Activated T-cell treated with anti-CD3 and anti-CD28 coated beads for 4 hours (primary cell): ENCODE measurements at regions not wholly inside any gene's neighbourhood (a gene's known extent, or its start where the extent isn't known, plus 50 kb on each side); places are given as distances from the start of the nearest gene placed in this dataset.

ENCODE experiments used
- DNase-seq: peaks from one replicate; pipeline ENCODE4 v3.0.0-alpha.2; 2020

DNA sequence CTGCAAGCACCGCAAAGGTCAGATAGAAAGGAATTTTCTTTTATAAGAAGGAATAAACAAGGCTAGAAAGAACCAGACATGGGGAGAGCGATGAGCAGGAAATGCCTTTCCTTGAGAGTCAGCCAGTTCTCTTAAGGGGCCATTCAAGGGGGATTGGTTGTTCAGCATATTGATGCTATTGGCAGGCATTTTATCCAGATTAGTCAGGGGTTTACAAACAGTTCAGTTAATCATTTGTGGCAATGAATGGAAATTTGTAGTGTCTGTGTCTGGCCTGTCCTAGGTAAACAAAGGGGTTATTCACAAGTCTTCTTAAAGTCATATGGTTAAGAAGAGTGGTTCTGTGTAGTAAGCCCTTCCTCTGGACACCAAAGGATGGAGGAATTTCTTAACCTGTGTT is 184.7 kb upstream of the FRMPD4 start:
- no peak for DNase-seq

DNA sequence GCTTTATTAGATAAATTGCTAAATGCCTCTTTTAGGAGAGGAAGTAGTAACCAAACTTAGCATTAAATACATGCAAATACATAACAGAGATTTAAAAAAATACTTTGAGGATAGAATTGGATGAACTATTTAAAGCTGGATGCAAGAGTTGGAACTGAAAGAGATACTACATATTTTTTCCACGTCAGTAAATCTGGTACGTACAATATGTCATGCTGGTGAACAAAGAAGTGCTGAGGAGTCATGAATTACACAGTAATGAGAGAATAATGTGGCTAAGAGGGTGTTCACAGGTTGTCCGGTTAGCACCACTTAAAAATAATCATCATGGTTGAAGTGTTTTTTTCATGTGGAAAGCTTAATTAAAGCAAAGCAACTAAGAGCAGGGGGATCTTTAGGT is 184.1 kb upstream of the FRMPD4 start:
- DNase-seq = no peak

DNA sequence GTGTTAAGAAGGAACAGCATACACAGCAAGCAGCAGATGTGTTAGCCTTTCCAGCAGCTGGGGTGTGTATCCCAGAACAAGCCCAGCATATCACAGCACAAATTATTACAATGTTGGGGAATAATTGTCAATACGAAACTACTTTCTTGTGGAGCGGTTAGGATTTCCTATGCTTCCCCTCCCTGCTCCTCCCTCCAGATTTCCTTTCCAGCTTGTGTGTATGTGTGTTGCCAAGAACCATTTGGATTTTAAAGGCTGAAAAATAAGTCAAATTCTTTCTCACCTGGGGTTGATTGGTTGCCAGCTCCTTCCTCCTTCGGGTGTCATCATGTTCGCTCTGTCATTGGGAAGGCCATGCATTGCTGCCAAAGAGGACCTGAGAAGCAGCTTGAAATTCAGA is 178.2 kb upstream of the FRMPD4 start:
- DNase-seq = no peak

DNA sequence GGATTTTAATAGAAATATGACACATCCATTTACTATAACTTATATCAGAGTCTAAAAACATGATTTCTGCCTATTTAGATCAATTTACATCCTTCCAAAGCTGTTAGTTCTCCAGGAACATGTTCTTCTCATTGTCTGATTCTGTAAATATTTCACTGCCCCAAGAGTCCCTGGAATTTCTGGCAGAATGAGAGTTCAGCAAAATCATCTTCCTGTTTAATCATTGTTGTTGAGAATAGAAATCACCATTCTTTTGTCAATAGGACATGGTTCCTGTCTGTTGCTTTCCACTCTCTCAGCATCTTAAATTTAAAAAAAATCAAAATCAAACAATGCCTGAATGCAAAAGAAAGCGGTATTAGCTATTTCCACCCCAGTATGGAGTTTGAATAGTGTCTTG is 172.8 kb upstream of the FRMPD4 start:
- no peak for DNase-seq

DNA sequence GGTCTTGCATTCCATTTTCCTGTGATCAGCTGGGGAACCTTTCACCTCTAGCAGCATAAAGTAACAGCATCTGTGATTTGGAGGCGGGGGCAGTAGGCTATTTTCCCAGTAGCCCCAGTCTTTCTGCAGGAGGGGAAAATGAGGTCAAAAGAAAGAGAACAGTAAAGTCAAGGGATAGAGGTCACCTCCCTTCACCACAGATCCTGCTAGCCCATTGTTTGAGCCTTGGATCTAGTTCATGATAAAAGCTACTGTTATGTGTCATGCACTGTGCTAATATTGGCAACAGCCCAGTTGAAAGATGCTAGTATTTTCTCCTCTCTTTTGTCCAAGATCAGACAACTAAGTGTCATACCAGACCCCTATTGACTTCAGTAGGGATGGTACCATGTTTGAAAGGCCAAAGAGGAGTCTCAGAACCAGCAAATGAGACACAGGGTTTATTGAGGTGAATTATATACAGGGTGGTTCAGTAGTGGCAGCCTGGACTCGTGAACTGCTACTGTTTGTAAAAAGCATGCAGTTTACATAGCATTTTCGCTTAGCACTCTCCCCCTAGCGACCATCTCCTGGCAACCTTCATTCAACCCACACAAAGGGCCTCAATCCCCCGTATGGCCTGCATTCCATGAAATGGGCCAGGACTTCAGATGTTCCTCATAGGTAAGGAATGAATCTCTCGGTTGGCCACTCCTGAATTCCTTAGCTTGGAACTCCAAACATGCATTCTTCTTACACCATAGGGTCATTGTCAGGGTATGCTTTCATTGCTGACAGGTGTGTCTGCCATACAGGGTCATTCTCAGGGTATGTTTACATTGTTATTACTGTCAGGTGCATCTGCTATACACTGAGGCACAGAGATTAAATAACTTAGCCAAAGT is 170.0 kb upstream of the FRMPD4 start:
- DNase-seq = no peak

DNA sequence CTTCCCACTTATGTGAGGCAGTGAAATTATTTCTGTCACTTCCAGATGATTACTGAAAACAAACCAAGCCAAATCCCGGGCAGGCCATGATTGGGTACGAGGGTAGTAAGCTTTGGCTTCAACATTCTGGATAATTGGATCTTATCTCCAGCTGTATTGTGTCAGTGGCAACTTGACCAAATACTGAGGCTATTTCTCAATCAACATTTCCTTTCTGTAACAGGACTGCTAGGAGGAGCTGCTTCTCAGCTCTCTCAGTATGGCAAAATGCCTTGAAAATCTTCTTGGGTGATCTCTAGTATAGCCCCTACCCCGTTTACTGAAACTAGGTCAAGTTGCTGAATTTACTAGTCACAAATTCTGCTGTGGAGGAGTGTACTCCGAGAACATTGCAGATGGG is 169.3 kb upstream of the FRMPD4 start:
- no peak for DNase-seq

DNA sequence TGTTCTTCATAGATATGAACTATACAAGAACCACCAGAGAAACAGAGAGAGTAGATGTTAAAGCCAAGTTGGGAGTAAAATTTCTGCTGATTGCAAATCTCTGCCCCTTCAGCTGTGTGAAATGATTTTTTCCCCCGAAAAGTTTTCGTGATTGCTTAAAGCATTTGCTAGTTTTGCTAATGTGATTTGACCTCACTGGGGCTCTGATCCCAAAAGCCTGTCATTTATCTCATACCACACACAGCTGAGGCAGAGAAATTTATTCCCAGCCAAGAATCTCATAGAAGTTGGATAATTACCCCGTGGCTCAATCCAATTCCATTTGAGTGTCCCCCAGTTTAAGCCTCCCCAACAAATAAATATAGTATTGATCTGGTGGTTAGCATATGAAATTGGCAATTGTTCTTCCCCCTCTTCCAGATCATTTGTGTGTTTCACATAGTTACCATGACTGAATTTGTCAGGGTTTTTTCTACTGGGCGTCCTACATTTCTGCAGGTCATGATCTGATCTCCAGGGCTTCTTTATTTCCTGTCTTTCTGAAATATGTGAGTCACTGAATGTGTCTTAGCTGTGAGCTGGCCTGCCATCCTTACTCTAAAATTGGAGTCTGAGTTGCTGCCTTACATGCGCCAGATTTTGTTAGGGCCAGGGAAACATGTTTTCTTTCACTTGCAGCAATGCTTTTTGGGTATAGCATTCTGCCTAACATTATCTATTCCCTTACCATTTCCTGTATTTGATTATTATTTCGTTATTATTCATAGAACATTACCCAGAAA is 167.5 kb upstream of the FRMPD4 start:
- DNase-seq = no peak

DNA sequence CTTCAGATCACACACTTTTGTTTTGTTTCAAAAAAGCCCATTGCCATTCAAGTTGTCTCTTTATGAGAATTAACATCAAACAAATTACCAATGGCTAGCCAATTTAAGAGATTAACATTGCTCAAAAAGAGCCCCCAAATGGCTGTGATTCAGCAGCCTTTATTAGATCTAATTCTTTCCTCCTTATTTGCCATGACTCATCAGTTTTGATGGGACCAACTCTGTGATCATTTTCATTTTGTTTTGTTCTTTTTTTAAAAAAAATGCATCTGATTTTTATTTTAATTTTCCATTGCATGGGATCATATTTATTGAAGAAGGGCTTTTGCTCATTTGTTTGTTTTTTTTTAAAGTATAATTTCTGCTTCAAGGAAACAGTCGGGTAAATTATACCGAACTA is 161.6 kb upstream of the FRMPD4 start:
- DNase-seq = no peak

- DNase-seq = no peak
Observed at GRCh38 chrX:11992271-11992670, 146.0 kb upstream of the FRMPD4 start.

DNA sequence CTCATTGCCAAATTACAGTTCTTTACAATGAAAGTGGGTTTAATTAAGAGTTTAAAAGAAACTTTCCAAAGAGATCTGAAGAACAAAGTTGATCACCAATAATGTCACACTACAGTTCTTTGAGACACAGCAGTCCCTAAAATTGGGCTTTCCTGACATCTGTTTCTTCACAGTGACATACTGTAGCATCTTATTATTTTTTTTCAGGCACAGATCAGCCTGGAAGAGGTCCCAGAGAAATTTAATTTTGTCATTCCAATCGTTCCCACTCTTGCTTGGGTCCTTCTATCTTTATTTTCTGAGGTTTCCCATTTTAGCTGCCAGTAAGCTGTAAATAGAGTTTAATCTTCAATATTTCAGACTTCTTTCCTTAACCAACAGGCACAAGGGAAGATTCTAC is 143.1 kb upstream of the FRMPD4 start:
- DNase-seq = no peak

DNA sequence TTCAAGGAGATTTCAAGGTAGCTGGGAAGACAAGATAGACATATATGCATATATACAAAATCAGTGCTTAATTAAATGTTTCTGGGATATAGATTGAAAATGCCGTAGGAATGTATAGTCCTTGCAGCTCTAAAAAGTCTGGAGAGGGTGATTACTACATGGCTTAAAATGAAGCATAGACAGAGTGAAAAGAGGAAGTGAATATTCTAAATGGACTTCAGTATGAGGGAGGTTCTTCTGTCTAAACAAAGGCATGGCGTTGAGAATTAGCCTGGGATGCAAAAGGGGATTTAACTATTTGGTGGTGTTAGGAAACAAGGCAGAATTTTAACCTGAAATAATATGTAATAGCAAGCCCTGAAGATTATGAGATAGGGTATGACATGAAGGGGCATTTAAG is 141.5 kb upstream of the FRMPD4 start:
- DNase-seq = no peak

DNA sequence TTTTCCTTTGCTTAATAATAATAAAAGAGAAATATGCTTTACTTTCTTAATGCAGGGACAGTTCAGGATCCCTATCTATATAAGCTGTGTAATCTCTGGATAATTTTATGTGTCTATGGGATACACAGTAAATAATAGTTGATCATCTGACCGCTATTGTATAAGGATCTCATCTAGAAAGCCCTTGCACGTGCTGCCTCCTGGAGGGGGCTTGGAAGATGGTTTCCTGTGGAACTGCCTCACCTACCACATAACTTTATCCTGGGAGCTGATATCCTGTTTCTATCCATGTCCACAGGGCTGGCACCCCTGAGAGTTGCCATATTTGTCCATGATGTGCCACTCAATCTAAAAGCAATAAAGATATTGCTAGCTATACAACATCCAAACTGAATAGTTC is 139.3 kb upstream of the FRMPD4 start:
- no peak for DNase-seq

DNA sequence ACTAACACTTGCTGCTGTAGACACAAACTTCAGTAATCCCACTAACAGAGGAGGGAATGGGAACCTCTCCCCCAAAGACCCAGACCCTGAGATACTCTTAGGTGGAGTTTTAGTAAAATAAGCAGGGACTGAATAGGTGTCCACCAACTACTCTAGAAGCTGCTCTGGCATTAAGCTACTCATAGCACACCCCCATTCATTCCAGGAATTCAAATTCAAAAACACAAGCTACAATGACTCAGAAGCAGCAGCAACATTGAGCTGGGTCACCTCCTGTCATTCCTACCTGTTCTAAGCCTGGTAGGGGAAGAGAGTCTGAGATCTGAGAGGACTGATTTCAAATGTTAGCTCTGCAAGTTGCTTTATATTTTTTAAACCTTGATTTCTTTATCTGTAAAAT is 135.4 kb upstream of the FRMPD4 start:
- DNase-seq = no peak

DNA sequence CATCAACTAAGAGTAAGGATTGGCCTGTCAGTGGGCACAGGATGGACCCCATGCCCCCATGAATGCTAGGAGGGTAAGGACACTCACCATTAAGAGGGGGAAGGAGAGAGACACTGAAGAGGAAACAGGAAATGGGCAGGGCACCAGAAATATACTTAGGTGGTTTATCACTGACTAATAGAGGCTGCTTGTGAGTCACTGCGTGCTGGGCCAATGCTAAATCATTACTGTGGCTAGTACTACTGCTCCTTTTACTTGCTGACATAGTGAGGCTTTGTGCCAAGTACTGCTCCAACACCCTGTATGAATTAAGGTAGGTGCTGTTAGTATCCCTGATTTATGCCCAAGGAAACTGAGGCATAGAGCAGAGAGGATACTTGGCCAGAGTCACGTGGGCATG is 130.4 kb upstream of the FRMPD4 start:
- no peak for DNase-seq

- DNase-seq = no peak
Observed at GRCh38 chrX:12010436-12010835, 127.8 kb upstream of the FRMPD4 start.

DNA sequence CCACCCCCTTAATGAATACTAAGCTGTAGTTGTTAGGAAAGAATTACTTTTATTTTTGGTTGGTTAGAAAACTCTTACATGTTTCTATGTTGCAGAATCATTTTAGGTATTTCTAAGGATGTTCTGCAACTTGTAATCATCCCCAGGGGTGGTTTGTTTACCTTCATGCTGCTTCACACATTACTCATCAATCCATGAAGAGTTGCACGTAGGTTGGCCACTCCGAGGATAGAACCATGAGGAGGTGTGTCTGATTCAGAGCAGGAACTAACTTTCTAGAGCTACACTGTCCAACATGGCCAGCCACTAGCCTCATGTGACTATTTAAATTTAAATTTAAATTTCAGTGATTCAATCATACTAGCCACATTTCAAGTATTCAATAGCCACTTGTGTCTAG is 127.2 kb upstream of the FRMPD4 start:
- no peak for DNase-seq

GRCh38 chrX:12013211-12013618 is 125.1 kb upstream of the FRMPD4 start:
- no peak for DNase-seq

DNA sequence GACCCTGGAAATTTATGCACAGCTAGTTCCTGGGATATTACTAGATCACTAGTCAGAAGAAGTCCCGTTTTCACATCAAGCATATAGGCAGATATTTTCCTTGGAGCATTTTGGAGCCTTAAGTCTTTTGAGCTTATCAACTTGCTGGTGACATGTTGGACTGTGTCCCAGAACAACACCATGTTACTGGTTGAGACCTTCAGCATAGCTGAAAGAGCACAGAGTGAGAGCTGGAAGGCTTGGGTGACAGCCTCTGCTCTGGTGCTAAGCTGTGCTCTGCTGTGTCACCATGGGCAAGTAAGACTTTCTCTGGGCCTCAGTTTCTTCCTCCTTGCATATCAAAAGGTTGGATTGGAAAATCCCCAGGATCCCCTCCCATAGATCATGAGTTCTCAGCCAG is 116.6 kb upstream of the FRMPD4 start:
- no peak for DNase-seq

GRCh38 chrX:12026481-12026880 is 111.8 kb upstream of the FRMPD4 start:
- DNase-seq = no peak

DNA sequence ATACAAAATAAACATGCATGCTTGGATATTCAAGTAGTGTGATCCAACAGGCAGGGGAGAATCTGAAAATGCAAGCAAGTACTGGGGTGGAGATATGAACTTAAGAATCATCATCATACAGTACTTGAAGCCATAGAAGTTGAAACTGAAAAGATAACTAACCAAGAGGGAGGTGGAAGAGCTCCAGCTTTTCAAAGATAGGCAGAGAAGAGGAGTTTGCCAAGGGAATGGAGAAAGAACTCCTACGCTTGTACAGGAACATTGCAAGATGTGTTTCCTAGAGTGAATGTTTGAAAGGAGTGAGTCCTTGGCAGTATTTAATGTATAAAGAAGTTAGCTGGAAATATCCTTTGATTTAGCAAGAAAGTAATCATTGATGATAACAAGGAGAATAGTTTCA is 106.2 kb upstream of the FRMPD4 start:
- DNase-seq = no peak

DNA sequence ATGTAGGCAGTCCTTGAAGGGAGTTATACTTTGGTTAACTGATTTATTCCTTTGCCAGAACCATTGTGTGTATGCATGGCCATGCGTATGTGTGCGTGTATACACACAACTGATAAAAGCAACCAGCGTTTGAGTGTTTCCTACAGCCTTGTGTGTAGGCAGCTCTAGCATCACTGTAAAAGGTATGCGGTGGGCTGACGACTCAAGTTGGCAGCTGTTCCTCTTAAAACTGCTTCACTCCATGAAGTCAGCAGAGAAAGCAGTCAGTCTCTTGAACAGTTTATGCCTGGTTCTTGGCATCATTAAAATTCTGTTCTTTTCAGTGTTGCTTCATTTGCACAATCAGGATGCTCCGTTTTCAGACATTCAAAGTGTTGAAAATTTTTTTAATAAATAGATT is 103.5 kb upstream of the FRMPD4 start:
- no peak for DNase-seq

DNA sequence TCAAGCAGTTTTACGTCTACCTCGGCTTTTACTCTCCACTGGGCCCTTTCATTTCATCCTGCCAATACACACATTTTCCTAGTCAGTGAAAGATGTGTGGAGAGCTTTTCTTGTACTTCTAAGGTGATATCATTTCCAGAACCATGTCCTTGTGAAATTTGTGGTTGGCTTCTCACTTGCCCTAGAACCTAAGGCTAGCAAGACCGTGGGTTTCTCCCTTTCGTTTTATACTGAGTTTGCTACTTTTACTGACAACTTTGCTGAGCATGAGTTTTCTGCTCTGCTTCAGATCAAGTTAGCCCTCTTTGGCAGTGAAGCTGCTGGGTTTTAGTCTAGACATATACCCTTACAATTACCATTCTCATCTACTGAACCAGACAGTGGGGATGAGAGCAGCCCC is 95.7 kb upstream of the FRMPD4 start:
- DNase-seq = no peak

GRCh38 chrX:12052109-12052508 is 86.2 kb upstream of the FRMPD4 start:
- no peak for DNase-seq

GRCh38 chrX:12058087-12058486 is 80.2 kb upstream of the FRMPD4 start:
- no peak for DNase-seq
